ENCODE measurements at regions not wholly inside any gene's neighbourhood (a gene's known extent, or its start where the extent isn't known, plus 50 kb on each side); places are given as distances from the start of the nearest gene placed in this dataset.
A peak's percentile ranks its signal among the peaks of the same experiment; 100 is the strongest.

GRCh38 chr13:104065328-104065727, 999.1 kb upstream of the SLC10A2 start:
- DNase-seq, result no peak

- no peak for DNase-seq
Observed at GRCh38 chr13:104057861-104058260, 991.6 kb upstream of the SLC10A2 start.

DNA sequence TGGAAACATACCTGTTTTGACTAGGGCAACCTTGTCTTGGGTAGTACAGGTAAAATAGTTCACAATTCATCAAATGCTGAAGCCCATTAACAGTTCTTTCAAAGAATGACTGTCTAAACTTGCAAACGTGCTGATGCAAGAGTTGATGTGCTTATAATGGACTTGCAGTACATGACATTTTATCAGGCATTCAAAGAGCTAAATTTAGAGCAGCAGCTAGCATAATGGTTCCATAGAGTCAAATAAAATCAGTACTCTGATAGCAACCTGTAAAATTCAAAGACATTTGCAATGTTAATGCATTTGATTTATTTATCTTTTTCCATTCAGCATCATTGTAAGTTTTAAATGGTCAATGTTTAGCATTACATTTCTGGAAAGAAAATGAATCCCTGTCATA, 979.7 kb upstream of the SLC10A2 start:
- no peak for DNase-seq

- DNase-seq, result no peak
Observed at GRCh38 chr13:104043184-104043583, 977.0 kb upstream of the SLC10A2 start.

DNA sequence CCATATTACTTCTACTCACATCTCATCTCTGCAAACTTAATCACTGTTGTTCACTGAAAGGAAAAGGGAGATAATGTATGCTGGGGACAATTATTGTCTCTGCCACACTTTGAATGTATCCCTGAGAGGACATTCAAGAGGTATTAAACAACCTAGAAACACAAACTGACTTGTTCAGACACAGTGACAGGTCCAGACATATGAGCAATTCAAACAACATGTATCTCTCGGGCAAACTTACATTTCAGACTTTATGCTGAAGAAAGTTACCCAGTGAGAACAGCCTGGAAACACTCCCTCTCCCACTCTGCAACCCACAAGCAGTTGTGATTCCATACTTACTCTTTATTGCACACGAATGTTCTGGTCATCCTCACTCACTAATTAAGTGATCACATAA, 968.7 kb upstream of the SLC10A2 start:
- DNase-seq, result no peak

- no peak for DNase-seq
Observed at GRCh38 chr13:104025303-104025702, 959.1 kb upstream of the SLC10A2 start.

GRCh38 chr13:104024416-104025170, 958.4 kb upstream of the SLC10A2 start:
- no peak for DNase-seq

- DNase-seq, result no peak
Observed at GRCh38 chr13:104021806-104022397, 955.7 kb upstream of the SLC10A2 start.

DNA sequence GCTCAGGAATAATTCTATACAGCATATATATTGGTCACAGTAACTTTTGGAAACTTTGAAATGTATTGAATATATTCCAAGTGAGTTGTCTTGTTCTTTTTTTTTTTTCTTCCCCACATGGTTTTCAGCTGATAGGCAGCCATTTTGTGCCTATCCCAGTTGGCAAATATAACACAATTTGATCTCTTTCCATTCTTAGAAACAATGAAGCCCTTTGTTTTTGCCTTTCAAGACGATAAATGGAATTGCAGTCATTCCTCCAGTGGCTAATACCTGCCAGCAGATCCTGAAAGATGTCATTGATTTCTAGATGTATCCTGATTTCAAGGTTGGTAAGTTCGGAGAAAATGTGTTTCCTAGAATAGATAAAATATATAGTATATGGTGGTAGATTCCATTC, 951.1 kb upstream of the SLC10A2 start:
- DNase-seq, result no peak

- DNase-seq, result peak; percentile 24
Observed at GRCh38 chr13:104015646-104016396, 949.6 kb upstream of the SLC10A2 start.

GRCh38 chr13:104014803-104015645, 948.8 kb upstream of the SLC10A2 start:
- DNase-seq, result peak; percentile 47

- DNase-seq, result peak; percentile 7
Observed at GRCh38 chr13:104011505-104012241, 945.5 kb upstream of the SLC10A2 start.

- DNase-seq, result peak; percentile 40
Observed at GRCh38 chr13:104008541-104009435, 942.6 kb upstream of the SLC10A2 start.

DNA sequence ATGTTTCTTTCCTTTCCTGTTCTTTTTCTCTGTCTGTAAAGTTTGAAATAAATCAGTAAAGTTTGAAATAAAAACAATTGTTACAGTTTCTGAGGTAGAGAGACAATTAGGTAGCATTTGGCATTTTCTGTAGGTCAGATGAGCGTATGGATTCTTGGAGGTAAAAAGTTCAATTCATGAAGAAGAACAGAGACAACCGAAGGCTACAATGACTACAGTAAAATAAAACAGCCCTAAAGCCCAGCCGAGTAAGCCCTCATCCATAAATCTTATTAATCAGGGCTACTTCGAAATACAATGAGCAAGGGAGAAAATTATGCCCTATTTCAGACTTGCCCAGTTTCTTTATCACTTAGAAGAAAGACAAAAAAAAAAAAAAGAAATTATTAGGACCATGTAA, 941.9 kb upstream of the SLC10A2 start:
- no peak for DNase-seq

GRCh38 chr13:104006625-104007075, 940.4 kb upstream of the SLC10A2 start:
- peak; percentile 48 for DNase-seq

GRCh38 chr13:104004572-104004971, 938.4 kb upstream of the SLC10A2 start:
- no peak for DNase-seq

GRCh38 chr13:104002216-104002615, 936.0 kb upstream of the SLC10A2 start:
- no peak for DNase-seq

DNA sequence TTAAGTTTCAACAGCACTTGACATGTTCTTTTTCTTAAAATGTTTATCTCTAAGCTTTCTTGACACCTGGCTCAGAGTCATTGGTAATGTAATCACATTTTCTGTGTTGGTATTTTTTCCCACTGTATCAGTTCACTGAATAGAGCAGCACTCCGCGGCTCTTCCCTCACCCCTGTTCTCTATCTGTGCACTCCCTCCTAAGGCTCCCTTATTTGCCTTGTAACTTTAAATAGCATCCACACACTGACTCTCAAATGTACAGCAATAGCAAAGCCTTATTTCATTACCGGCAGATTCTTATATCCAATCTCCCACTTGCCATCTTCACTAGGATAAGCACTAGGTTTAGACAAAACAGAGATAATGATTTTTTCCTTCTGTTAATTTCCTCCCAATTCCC, 935.5 kb upstream of the SLC10A2 start:
- no peak for DNase-seq

- no peak for DNase-seq
Observed at GRCh38 chr13:103996733-103997132, 930.5 kb upstream of the SLC10A2 start.

GRCh38 chr13:103983948-103984347, 917.7 kb upstream of the SLC10A2 start:
- no peak for DNase-seq

DNA sequence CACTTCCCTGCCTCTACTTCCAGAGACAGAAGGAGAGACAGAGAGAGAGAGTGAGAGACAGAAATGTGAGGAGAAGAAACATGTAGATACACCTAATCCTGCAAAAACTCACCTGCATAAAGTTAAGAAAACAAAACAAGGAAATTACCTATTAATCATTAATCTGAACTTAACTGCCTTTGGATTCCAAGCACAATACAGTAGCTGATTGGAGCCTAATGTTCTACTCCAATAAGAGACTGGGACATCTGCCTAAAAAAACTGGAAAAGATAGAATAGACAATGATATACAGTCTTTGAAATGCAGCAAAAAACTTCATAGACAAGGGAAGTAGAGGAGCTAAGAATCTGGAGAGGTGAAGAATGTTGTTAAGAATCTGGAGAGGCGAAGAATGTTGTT, 910.2 kb upstream of the SLC10A2 start:
- DNase-seq, result no peak

Measured in fibroblast of skin of right biceps (primary cell).